ENCODE measurements at regions not wholly inside any gene's neighbourhood (a gene's known extent, or its start where the extent isn't known, plus 50 kb on each side); places are given as distances from the start of the nearest gene placed in this dataset.

DNA sequence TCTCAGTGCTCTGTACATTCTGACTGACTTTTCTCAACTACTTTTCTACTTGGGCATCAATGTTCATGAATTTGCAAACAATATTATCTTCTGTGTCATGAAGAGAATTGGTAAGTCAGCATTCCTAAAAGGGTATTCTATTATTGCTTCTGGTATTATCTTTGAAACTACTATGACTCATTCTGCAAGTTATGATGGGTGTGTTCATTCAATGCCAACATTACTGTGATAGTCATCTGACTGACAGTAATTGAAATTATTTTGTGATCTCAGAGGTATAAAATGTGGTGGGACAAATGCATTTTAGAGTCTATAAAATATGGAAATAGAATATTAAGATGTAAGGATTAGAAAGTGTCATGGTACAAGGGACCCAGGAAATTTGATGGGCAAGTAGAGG, 736.0 kb upstream of the CELF4 start:
- no peak for ATAC-seq (replicated peaks; ENCODE audit: extremely low read depth, poor library complexity, severe bottlenecking)
- no peak for DNase-seq (ENCODE audit: low spot score in 2 of 2)
- Mint-ChIP-seq H3K27ac (ENCODE audit: low read depth) (no peak overlapping the region), H3K4me3 (no peak overlapping the region), H3K4me1 (no peaks in the 10 kb centered on the region), H3K9me3 (peaks cover 15% of the 10 kb centered on the region), H3K36me3 (ENCODE audit: insufficient read depth) (no peaks in the 10 kb centered on the region), H3K27me3 (no peaks in the 10 kb centered on the region)

- Mint-ChIP-seq H3K36me3 (ENCODE audit: insufficient read depth) (no peaks in the 10 kb centered on the region), H3K27me3 (no peaks in the 10 kb centered on the region)
- no peak for ATAC-seq (replicated peaks; ENCODE audit: extremely low read depth, poor library complexity, severe bottlenecking)
Observed at GRCh38 chr18:38297910-38298309, 732.3 kb upstream of the CELF4 start.

GRCh38 chr18:38290229-38290628, 724.6 kb upstream of the CELF4 start:
- DNase-seq (ENCODE audit: low spot score in 2 of 2) (no peak), ATAC-seq (replicated peaks; ENCODE audit: extremely low read depth, poor library complexity, severe bottlenecking) (no peak)
- H3K4me1 Mint-ChIP-seq = no peaks in the 10 kb centered on the region
- no peaks in the 10 kb centered on the region for H3K27me3 Mint-ChIP-seq
- H3K27ac Mint-ChIP-seq (ENCODE audit: low read depth) = no peak overlapping the region
- no peak overlapping the region for H3K4me3 Mint-ChIP-seq
- no peaks in the 10 kb centered on the region for H3K36me3 Mint-ChIP-seq (ENCODE audit: insufficient read depth)
- H3K9me3 Mint-ChIP-seq = peaks cover 31% of the 10 kb centered on the region

More at GRCh38 chr18:38297910-38298309, 732.3 kb upstream of the CELF4 start:
- Mint-ChIP-seq H3K4me3 (no peak overlapping the region), H3K27ac (ENCODE audit: low read depth) (no peak overlapping the region), H3K4me1 (no peaks in the 10 kb centered on the region), H3K9me3 (peaks cover 18% of the 10 kb centered on the region)
- DNase-seq (ENCODE audit: low spot score in 2 of 2) = no peak

DNA sequence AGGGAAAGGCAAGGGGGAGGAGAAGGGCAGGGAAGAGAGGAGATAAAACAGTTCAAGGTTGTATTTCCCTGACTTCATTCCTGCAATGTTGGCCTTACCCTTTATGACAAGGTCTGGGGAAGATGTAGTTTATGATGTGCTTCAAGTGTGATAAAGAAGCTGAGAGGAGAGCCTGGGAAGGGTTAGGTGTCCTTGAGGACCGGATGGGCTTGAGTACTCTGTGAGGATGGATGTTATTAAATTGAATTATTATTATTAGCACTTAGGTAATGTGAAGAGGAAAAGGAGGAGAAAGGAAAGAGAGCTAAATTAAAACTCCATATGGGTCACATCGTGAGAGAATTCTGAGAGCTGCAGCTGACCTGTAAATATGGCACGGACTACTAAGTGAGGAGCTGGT, 719.4 kb upstream of the CELF4 start:
- no peaks in the 10 kb centered on the region for H3K27me3 Mint-ChIP-seq
- no peaks in the 10 kb centered on the region for H3K36me3 Mint-ChIP-seq (ENCODE audit: insufficient read depth)
- H3K4me3 Mint-ChIP-seq = no peak overlapping the region
- ATAC-seq (replicated peaks; ENCODE audit: extremely low read depth, poor library complexity, severe bottlenecking) = no peak
- H3K27ac Mint-ChIP-seq (ENCODE audit: low read depth) = no peak overlapping the region
- H3K9me3 Mint-ChIP-seq = peaks cover 39% of the 10 kb centered on the region
- no peaks in the 10 kb centered on the region for H3K4me1 Mint-ChIP-seq
- DNase-seq (ENCODE audit: low spot score in 2 of 2) = no peak

GRCh38 chr18:38263066-38263465, 697.5 kb upstream of the CELF4 start:
- Mint-ChIP-seq H3K27ac (ENCODE audit: low read depth) (no peak overlapping the region), H3K36me3 (ENCODE audit: insufficient read depth) (no peaks in the 10 kb centered on the region), H3K27me3 (no peaks in the 10 kb centered on the region), H3K9me3 (peaks cover 16% of the 10 kb centered on the region), H3K4me1 (no peaks in the 10 kb centered on the region), H3K4me3 (no peak overlapping the region)
- ATAC-seq (replicated peaks; ENCODE audit: extremely low read depth, poor library complexity, severe bottlenecking) (no peak), DNase-seq (ENCODE audit: low spot score in 2 of 2) (no peak)

DNA sequence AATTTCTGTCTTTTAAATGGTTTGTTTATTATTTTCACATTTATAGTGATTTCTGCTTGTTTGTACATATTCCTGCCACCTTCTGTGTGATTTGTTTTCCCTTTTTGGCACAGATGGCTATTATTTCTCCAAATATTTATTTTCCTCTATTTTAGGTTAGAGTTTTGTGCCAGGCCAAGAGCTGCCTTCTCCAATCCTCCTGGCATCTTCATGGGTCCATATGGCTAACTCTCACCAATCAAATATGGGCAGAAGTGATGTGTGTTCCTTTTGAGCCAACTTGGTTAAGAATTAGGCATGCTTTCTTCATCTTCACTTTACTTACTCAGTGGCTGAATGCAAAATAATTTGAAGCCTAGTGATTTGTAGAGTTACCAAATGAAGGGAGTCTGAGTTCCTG, 697.1 kb upstream of the CELF4 start:
- Mint-ChIP-seq H3K4me3 (no peak overlapping the region), H3K9me3 (peaks cover 17% of the 10 kb centered on the region), H3K4me1 (no peaks in the 10 kb centered on the region), H3K27ac (ENCODE audit: low read depth) (no peak overlapping the region), H3K27me3 (no peaks in the 10 kb centered on the region), H3K36me3 (ENCODE audit: insufficient read depth) (no peaks in the 10 kb centered on the region)
- ATAC-seq (replicated peaks; ENCODE audit: extremely low read depth, poor library complexity, severe bottlenecking) (no peak), DNase-seq (ENCODE audit: low spot score in 2 of 2) (no peak)

DNA sequence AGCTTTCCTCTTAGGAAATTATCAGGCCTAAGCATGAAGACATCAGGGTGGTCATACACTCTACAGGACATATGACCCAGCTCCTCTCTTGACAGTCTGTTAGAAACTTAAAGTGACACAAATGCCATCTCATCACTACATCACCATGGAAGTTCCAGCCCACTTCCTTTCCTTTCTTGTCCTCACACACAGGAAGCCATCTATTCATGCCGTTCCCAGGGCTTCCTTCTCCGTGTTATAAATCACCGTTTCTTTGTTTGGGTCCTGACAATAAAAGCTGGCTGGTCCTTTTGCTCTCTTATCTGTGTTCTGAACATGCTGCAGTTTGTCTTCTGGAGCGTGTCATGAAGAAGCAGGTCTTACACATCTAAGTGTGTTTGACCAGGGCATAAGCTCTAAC, 692.1 kb upstream of the CELF4 start:
- Mint-ChIP-seq H3K4me1 (no peaks in the 10 kb centered on the region), H3K4me3 (no peak overlapping the region), H3K9me3 (peaks cover 9% of the 10 kb centered on the region), H3K27me3 (no peaks in the 10 kb centered on the region), H3K36me3 (ENCODE audit: insufficient read depth) (no peaks in the 10 kb centered on the region), H3K27ac (ENCODE audit: low read depth) (no peak overlapping the region)
- DNase-seq (ENCODE audit: low spot score in 2 of 2) = no peak
- no peak for ATAC-seq (replicated peaks; ENCODE audit: extremely low read depth, poor library complexity, severe bottlenecking)

DNA sequence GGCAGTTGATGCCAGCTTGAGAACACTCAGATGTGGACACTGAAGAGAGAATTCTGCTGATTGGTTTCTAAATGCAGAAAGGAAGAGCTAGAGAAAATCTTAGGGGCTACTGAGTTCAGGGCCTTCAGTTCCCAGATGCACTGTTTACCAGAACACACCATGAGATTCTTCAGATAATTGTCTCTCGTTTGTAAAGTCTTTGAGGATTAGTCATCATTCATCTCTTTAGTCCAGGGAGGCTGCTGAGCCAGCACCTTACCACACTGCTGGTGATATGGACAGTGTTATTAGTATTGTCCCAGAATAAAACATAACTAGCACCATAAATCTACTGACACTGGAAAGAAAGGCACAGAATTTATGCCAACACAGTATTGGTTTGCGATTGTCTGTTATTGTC, 690.8 kb upstream of the CELF4 start:
- Mint-ChIP-seq H3K4me1 (no peaks in the 10 kb centered on the region), H3K4me3 (no peak overlapping the region), H3K27ac (ENCODE audit: low read depth) (no peak overlapping the region), H3K36me3 (ENCODE audit: insufficient read depth) (no peaks in the 10 kb centered on the region), H3K27me3 (no peaks in the 10 kb centered on the region), H3K9me3 (peaks cover 9% of the 10 kb centered on the region)
- DNase-seq (ENCODE audit: low spot score in 2 of 2) (no peak), ATAC-seq (replicated peaks; ENCODE audit: extremely low read depth, poor library complexity, severe bottlenecking) (no peak)

DNA sequence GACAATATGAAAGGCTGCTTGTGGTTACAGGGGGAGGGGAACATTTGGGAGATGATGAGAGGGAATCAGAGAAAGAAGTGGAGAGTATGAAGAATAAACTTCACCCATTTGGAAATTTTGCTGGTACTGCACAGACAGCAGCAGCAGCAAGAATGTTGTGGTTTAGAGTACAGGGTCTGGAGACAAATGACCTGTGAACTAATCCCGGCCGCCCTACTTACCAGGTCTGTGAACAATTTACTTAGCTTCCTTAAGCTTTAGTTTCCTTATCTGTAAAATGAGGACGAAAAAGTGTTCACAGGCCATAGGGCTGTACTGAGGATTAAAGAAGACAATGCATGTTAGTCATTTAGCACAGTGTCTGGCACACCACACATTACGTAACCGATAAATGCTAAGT, 685.4 kb upstream of the CELF4 start:
- no peaks in the 10 kb centered on the region for H3K36me3 Mint-ChIP-seq (ENCODE audit: insufficient read depth)
- peaks cover 5% of the 10 kb centered on the region for H3K9me3 Mint-ChIP-seq
- no peaks in the 10 kb centered on the region for H3K27me3 Mint-ChIP-seq
- ATAC-seq (replicated peaks; ENCODE audit: extremely low read depth, poor library complexity, severe bottlenecking) (no peak), DNase-seq (ENCODE audit: low spot score in 2 of 2) (no peak)
- H3K27ac Mint-ChIP-seq (ENCODE audit: low read depth) = no peak overlapping the region
- H3K4me3 Mint-ChIP-seq = no peak overlapping the region
- H3K4me1 Mint-ChIP-seq = no peaks in the 10 kb centered on the region

GRCh38 chr18:38244480-38244879, 678.9 kb upstream of the CELF4 start:
- ATAC-seq (replicated peaks; ENCODE audit: extremely low read depth, poor library complexity, severe bottlenecking) (no peak), DNase-seq (ENCODE audit: low spot score in 2 of 2) (no peak)
- no peak overlapping the region for H3K4me3 Mint-ChIP-seq
- no peaks in the 10 kb centered on the region for H3K27me3 Mint-ChIP-seq
- H3K36me3 Mint-ChIP-seq (ENCODE audit: insufficient read depth) = peaks cover 1% of the 10 kb centered on the region
- no peak overlapping the region for H3K27ac Mint-ChIP-seq (ENCODE audit: low read depth)
- H3K4me1 Mint-ChIP-seq = no peaks in the 10 kb centered on the region
- peaks cover 34% of the 10 kb centered on the region for H3K9me3 Mint-ChIP-seq

DNA sequence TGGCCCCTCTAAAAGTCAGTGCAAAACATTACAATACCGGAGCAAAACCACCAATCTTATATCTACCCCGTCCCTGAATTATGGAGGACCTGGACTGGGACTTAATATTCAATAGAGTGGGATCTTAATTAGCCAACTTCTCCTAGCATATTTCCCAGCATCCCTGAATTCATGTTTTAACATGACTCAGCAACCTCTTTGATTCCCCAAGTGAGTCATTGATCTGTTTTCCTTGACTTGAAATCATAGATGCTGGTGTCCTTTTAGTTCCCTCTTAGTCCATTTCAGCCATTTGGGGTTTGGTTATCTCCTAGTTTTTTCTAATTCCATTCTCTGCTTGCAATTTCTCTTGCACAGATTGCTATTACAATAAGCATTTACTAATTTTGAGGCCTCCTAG, 677.7 kb upstream of the CELF4 start:
- Mint-ChIP-seq H3K4me3 (no peak overlapping the region), H3K36me3 (ENCODE audit: insufficient read depth) (peaks cover 1% of the 10 kb centered on the region), H3K9me3 (peaks cover 40% of the 10 kb centered on the region), H3K27ac (ENCODE audit: low read depth) (no peak overlapping the region), H3K27me3 (no peaks in the 10 kb centered on the region), H3K4me1 (no peaks in the 10 kb centered on the region)
- ATAC-seq (replicated peaks; ENCODE audit: extremely low read depth, poor library complexity, severe bottlenecking) (no peak), DNase-seq (ENCODE audit: low spot score in 2 of 2) (no peak)

GRCh38 chr18:38241736-38242135, 676.1 kb upstream of the CELF4 start:
- H3K4me1 Mint-ChIP-seq = no peaks in the 10 kb centered on the region
- no peak overlapping the region for H3K4me3 Mint-ChIP-seq
- no peak for DNase-seq (ENCODE audit: low spot score in 2 of 2)
- H3K27me3 Mint-ChIP-seq = no peaks in the 10 kb centered on the region
- H3K27ac Mint-ChIP-seq (ENCODE audit: low read depth) = no peak overlapping the region
- ATAC-seq (replicated peaks; ENCODE audit: extremely low read depth, poor library complexity, severe bottlenecking) = no peak
- peaks cover 46% of the 10 kb centered on the region for H3K9me3 Mint-ChIP-seq
- peaks cover 1% of the 10 kb centered on the region for H3K36me3 Mint-ChIP-seq (ENCODE audit: insufficient read depth)

GRCh38 chr18:38241216-38241615, 675.6 kb upstream of the CELF4 start:
- ATAC-seq (replicated peaks; ENCODE audit: extremely low read depth, poor library complexity, severe bottlenecking) (no peak), DNase-seq (ENCODE audit: low spot score in 2 of 2) (no peak)
- Mint-ChIP-seq H3K4me3 (no peak overlapping the region), H3K4me1 (no peaks in the 10 kb centered on the region), H3K27ac (ENCODE audit: low read depth) (no peak overlapping the region), H3K27me3 (no peaks in the 10 kb centered on the region), H3K9me3 (peaks cover 46% of the 10 kb centered on the region), H3K36me3 (ENCODE audit: insufficient read depth) (peaks cover 1% of the 10 kb centered on the region)

DNA sequence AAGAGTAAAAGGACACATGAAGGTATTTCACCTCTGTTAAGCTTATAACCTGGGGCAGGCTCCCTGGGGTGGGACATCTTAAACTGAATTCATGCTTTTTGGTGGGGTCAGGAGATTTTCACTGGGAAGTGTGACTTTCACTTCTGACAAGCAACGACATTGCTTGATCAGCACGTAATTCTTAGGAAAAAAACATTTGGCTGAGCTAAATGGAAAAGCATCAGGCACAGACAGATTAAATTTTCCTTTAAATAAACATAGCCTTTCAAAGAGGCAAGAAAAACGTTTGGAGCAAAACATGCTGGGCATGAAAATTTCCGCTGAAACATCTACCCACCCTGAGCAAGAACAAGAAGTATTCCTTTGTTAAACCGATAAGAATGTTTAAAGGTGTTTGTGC, 674.0 kb upstream of the CELF4 start:
- Mint-ChIP-seq H3K4me1 (no peaks in the 10 kb centered on the region), H3K9me3 (peaks cover 46% of the 10 kb centered on the region), H3K27me3 (no peaks in the 10 kb centered on the region), H3K4me3 (no peak overlapping the region), H3K36me3 (ENCODE audit: insufficient read depth) (peaks cover 1% of the 10 kb centered on the region), H3K27ac (ENCODE audit: low read depth) (no peak overlapping the region)
- DNase-seq (ENCODE audit: low spot score in 2 of 2) (no peak), ATAC-seq (replicated peaks; ENCODE audit: extremely low read depth, poor library complexity, severe bottlenecking) (no peak)

Measured in central memory CD8-positive, alpha-beta T cell (primary cell).